Activated CD4-positive, alpha-beta T cell treated with anti-CD3 and anti-CD28 coated beads for 48 hours (primary cell): ENCODE measurements at regions not wholly inside any gene's neighbourhood (a gene's known extent, or its start where the extent isn't known, plus 50 kb on each side); places are given as distances from the start of the nearest gene placed in this dataset.
"Not testable (repeated sequence)": the region's sequence is repeated elsewhere in the genome, so short reads cannot be mapped to it uniquely, and the experiment has no call there.

Experiments used
- DNase-seq: peaks from one replicate; pipeline ENCODE4 v3.0.0-alpha.2; 2020

GRCh38 chr4:123649645-123650391, 253.2 kb downstream of the SPRY1 start:
- DNase-seq: no peak

- no peak for DNase-seq
Measured at GRCh38 chr4:123651066-123651465, 254.5 kb downstream of the SPRY1 start.

DNA sequence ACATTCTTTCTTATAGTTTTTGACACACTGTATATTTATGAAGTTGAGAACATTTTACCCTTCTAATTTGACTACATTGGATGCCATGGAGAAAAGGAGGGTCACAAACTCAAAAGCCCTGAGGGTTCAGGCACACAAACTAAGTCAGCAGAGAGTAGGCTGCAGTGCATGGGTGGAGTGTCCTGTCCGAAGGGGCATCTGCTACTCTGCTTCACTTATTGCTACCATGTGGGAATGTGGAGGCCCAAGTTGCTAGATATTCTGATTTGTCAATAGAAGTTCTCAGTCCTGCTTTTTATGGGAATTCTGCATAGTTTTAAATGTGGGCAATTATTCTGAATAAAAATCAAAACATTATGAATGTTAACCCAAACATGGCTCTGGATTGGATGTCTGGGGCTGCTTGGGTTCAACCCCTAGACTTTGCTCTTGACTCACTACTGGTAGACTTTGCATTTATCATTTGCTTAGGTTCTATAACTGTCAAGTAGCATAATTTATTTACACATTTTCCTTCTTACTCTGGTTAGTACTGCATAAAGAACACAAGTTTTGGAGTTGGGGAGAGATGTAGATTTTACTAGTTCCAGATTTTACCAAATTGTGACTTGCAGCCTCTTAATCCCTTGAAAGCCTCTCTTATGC, 255.1 kb downstream of the SPRY1 start:
- DNase-seq: no peak

DNA sequence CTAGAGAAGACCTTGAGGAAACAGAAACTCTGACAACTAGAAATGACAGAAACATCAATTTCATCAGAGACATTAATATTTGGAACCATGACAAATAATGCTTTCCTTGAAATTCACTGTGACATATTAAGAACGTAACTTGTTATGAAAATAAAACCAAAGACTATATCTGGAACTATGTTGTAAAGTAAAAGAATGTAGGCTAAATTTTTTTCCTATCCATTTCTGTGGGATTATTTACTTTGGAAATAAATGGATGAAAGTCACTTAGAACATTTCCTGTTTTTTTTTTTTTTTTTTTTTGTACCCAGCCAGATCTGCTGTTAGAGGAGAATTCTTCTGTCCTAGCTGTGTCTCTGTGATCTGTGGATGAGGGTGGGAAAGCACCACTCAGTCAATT, 255.9 kb downstream of the SPRY1 start:
- DNase-seq: no peak

GRCh38 chr4:123653236-123653635, 256.6 kb downstream of the SPRY1 start:
- no peak for DNase-seq

DNA sequence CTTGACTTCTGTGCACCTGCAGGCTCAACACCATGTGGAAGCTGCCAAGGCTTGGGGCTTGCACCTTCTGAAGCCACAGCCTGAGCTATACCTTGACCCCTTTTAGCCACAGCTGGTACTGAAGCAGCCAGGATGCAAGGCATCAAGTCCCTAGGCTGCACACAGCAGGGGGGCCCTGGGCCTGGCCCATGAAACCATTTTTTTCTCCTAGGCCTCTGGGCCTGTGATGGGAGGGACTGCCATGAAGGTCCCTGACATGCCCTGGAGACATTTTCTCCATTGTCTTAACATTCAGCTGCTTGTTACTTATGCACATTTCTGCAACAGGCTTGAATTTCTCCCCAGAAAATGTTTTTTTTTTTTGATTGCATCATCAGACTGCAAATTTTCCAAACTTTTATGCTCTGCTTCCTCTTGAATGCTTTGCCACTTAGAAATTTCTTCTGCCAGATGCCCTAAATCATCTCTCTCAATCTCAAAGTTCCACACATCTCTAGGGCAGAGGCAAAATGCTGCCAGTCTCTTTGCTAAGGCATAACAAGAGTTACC, 260.2 kb downstream of the SPRY1 start:
- DNase-seq: not testable (repeated sequence)

DNA sequence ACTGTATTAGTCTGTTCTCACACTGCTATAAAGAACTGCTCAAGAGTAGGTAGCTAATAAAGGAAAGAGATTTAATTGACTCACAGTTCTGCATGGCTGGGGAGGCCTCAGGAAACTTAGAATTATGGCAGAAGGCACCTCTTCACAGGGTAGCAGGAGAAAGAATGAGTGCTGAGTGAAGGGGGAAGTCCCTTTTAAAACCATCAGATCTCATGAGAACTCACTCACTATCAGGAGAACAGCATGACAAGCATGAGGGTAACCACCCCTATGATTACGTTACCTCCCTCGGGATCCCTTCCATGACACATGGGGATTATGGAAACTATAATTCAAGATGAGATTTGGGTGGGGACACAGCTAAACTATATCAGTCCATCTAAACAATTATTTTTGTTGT, 261.0 kb downstream of the SPRY1 start:
- not testable (repeated sequence) for DNase-seq

DNA sequence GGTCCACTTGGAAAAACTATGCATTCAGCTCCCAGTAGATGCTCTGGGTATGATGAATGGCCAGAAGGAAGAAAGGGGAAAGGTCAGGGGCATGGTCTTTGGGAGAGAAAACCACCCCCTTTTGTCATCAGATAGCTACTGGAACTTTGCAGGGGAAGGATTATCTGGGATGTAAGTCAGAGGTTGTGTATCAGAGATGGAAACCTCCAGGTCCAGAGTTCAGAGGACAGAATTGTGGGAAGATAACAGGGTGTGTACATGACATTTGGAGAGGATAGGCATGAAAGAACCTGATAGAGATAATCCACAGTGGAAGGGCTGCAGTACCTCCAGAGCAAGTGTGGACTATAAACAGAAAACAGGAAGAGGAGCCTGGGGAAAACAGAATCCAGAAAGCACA, 262.7 kb downstream of the SPRY1 start:
- DNase-seq: no peak

DNA sequence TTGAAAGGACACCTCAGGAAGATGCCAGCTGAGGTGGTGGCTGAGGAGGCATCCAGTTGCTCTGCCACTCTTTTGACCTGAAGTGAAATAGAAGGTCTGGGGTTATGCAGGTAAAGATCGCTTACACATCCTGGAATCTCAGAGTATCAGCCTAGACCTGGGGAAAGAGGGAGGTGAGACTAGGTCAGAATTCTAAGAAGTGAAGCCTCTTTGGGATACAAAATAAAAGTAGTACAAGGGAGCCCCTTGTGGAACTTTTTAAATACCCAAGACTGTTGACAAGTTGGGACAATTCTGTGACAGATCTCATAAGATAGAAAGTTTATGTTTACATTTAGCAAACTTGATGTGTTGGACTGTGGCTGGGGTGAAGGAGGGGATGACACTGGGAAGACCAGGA, 263.1 kb downstream of the SPRY1 start:
- DNase-seq: no peak

DNA sequence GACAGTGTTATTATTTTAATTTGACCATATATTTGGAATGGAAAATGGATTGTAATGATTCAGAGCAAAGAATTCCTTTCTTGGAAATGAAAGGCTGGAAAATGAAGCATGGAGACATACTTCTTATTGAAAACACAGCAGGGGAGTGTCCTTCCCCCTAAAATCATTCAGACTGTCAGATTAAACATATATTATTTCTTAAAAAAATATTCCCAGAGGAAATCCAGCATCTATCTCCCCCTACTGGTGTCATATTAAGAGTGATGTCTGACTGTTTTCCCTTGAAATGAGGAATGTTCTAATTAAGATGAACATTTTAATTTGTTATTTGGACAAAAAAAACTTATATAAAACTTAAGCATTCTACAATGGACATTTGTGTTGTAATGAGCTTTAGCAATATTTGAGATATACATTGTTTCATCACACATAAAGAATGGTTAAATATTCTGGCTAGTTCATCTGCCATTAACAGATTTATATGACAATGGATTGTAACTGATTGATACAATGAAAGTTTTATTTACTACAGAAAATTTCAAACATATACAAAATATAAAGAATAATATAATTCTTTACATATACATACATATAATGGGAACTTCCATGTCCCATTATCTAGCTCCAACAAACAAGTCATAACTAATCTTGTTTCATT, 264.6 kb downstream of the SPRY1 start:
- DNase-seq: no peak

GRCh38 chr4:123662827-123663226, 266.2 kb downstream of the SPRY1 start:
- DNase-seq: no peak

DNA sequence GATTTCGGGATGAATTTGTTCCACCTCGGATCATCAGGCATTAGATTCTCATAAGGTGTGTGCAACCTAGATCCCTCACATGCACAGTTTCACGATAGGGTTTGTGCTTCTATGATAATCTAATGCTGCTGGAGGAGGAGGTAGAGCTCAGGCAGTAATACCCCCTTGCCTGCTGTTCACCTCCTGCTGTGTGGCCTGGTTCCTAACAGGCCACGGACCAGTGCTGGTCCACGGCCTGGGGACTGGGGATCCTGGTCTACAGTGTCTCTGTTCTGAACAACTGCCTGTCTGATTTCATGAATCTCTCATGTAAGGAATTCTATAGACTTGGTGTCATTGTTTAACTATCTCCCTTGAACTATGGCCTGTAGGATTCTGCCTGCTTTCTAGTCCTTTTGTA, 269.9 kb downstream of the SPRY1 start:
- DNase-seq: no peak

- no peak for DNase-seq
Measured at GRCh38 chr4:123667496-123667895, 270.9 kb downstream of the SPRY1 start.

DNA sequence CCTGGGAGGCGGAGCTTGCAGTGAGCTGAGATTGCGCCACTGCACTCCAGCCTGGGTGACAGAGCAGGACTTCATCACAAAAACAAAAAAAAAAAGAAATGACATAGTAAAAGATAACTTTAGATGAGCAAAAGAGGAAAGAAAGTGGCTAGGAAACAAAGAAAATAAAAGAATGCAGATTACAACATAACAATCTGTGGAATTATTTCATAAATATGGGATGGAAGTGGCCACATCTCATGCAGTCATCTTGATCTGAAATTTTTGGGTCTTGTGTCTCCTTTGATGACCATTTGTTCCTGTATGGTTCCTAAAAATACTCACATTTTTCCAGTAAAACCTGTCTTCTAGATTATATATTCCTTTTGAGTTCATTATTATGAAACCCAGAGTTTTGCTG, 271.4 kb downstream of the SPRY1 start:
- no peak for DNase-seq

- peak; percentile 47 for DNase-seq
Measured at GRCh38 chr4:123671636-123672404, 275.2 kb downstream of the SPRY1 start.

DNA sequence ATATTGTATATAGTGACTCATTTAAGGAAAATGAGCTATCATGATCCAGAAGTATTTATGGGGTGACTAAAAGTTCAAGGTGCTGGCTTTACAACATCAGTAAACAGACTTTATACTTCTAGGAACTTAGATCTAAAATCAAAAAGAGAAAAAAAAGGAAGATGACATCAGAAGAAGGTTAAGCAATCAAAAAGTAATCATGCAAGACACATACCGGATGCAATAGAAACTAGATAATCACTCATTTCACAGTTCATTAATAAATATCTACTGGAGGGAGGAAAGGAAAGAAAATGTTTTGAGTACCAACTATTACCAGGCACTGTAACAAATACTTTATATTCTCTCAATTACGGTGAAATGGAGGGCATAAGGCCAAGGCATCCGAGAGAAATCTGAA, 276.4 kb downstream of the SPRY1 start:
- no peak for DNase-seq

GRCh38 chr4:123673971-123674370, 277.4 kb downstream of the SPRY1 start:
- DNase-seq: no peak

DNA sequence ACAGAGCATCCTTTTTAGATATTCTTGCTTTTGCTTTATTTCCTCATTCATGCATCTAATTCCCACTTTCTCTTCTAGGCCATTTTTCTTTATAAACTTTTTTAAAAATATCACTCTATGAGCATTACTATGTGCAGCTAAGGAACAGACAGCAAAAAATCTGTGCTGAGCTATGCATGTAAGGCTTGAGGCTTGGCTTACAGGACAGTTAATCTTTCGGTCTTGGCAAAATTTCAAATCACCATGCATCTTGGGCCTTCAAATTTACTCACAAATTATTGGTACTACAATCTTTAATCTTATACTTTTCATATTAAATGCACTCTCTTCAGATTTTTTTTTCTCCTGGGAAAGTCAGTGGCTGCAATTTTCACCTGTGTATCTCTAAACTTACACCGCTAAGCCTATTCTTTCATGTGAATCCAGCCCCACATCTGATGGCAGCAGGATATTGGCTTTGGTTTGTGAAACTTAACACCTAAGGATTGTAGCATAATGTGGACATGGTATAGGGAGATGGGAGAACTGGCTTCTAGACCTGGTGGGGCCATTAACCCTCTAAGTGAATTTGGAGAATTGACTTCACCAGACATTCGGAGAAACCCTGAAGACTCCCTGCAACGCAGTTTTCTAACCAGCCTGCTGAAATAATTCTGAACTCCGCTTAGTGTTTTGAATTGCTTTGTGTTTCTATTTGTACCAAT, 278.3 kb downstream of the SPRY1 start:
- no peak for DNase-seq

DNA sequence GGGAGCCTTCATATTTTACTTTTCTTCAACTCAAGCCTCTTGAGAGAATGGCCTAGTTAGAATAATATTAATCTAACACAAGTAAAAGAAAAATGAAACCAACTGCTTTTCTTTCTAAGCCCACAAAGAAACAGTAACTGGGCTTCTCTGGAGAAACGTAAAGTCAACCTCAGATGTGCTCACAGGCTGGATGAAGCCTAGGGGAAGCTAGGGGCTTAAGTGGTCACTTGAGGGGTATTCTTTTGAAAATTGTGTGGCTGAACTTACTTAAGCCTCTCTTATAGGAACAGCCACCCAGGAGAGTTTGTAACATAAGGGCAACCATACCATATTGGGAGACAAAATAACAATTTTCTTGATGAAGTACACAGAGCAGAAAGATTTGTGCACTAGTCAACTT, 279.0 kb downstream of the SPRY1 start:
- DNase-seq: no peak

- no peak for DNase-seq
Measured at GRCh38 chr4:123676071-123676889, 279.7 kb downstream of the SPRY1 start.

- DNase-seq: no peak
Measured at GRCh38 chr4:123676890-123677229, 280.3 kb downstream of the SPRY1 start.

- DNase-seq: no peak
Measured at GRCh38 chr4:123682931-123683330, 286.3 kb downstream of the SPRY1 start.
